ENCODE measurements at regions not wholly inside any gene's neighbourhood (a gene's known extent, or its start where the extent isn't known, plus 50 kb on each side); places are given as distances from the start of the nearest gene placed in this dataset.

- DNase-seq, result no peak
Measured at GRCh38 chr1:184329245-184329953, 57.4 kb upstream of the C1orf21 start.

- DNase-seq, result no peak
Measured at GRCh38 chr1:184329962-184330868, 56.6 kb upstream of the C1orf21 start.

GRCh38 chr1:184330875-184331274 is 56.0 kb upstream of the C1orf21 start:
- DNase-seq, result no peak

Data from stimulated activated naive CD4-positive, alpha-beta T cell treated with Interleukin-2 at 50 U/mL for 16 hours (primary cell).